ENCODE measurements at regions not wholly inside any gene's neighbourhood (a gene's known extent, or its start where the extent isn't known, plus 50 kb on each side); places are given as distances from the start of the nearest gene placed in this dataset.

- intact Hi-C loops (cut with DNase I), result no loop called here
- no peak for TF ChIP-seq POLR2A (IDR thresholded peaks at IDR 0.05)
- no peak for TF ChIP-seq CTCF (IDR thresholded peaks at IDR 0.05)
- WGBS, 4 donors, result 70 to 81% (median 75%) methylated on average over 2 of the region's 2 CpGs
Observed at GRCh38 chr3:181446741-181447140, 265.0 kb upstream of the SOX2 start.

GRCh38 chr3:181442066-181442465 lies 269.7 kb upstream of the SOX2 start:
- Histone ChIP-seq H3K36me3 (replicated peaks in 1 of 2) (no peaks in the 10 kb centered on the region), H3K4me3 (no peak overlapping the region), H3K9me3 (replicated peaks in 1 of 3) (no peaks in the 10 kb centered on the region), H3K4me1 (replicated peaks in 1 of 2) (no peaks in the 10 kb centered on the region), H3K27ac (no peak overlapping the region), H3K27me3 (no peaks in the 10 kb centered on the region)
- intact Hi-C loops (cut with DNase I), result no loop called here
- no peak for TF ChIP-seq POLR2A (IDR thresholded peaks at IDR 0.05)
- TF ChIP-seq CTCF (IDR thresholded peaks at IDR 0.05), result no peak
- 63 to 74% (median 70%) methylated on average over 3 of the region's 3 CpGs for WGBS, 4 donors
- no peak for DNase-seq

More at GRCh38 chr3:181446741-181447140, 265.0 kb upstream of the SOX2 start:
- H3K27ac ChIP-seq, result no peak overlapping the region
- no peaks in the 10 kb centered on the region for H3K9me3 ChIP-seq (replicated peaks in 1 of 3)
- H3K4me3 ChIP-seq, result no peak overlapping the region
- H3K36me3 ChIP-seq (replicated peaks in 1 of 2), result no peaks in the 10 kb centered on the region
- H3K4me1 ChIP-seq (replicated peaks in 1 of 2), result no peaks in the 10 kb centered on the region
- no peak for DNase-seq
- H3K27me3 ChIP-seq, result no peaks in the 10 kb centered on the region

GRCh38 chr3:181432992-181433391 lies 278.7 kb upstream of the SOX2 start:
- Histone ChIP-seq H3K36me3 (replicated peaks in 1 of 2) (no peaks in the 10 kb centered on the region), H3K4me1 (replicated peaks in 1 of 2) (no peaks in the 10 kb centered on the region), H3K9me3 (replicated peaks in 1 of 3) (no peaks in the 10 kb centered on the region), H3K4me3 (no peak overlapping the region), H3K27ac (no peak overlapping the region), H3K27me3 (no peaks in the 10 kb centered on the region)
- TF ChIP-seq POLR2A (IDR thresholded peaks at IDR 0.05), result no peak
- no peak for TF ChIP-seq CTCF (IDR thresholded peaks at IDR 0.05)
- WGBS, 4 donors, result 80 to 87% (median 82%) methylated on average over 4 of the region's 4 CpGs
- intact Hi-C loops (cut with DNase I), result no loop called here
- DNase-seq, result no peak

GRCh38 chr3:181431748-181432147 lies 280.0 kb upstream of the SOX2 start:
- no peak for DNase-seq
- intact Hi-C loops (cut with DNase I), result no loop called here
- 65 to 69% (median 66%) methylated on average over 4 of the region's 4 CpGs for WGBS, 4 donors
- Histone ChIP-seq H3K27me3 (no peaks in the 10 kb centered on the region), H3K4me1 (replicated peaks in 1 of 2) (no peaks in the 10 kb centered on the region), H3K9me3 (replicated peaks in 1 of 3) (no peaks in the 10 kb centered on the region), H3K27ac (no peak overlapping the region), H3K4me3 (no peak overlapping the region), H3K36me3 (replicated peaks in 1 of 2) (no peaks in the 10 kb centered on the region)
- TF ChIP-seq POLR2A (IDR thresholded peaks at IDR 0.05) (no peak), CTCF (IDR thresholded peaks at IDR 0.05) (no peak)

Measured in adrenal gland (tissue), 9 donors.